Transverse colon (tissue), 4 donors: ENCODE measurements at regions not wholly inside any gene's neighbourhood (a gene's known extent, or its start where the extent isn't known, plus 50 kb on each side); places are given as distances from the start of the nearest gene placed in this dataset.

Experiments
- DNase-seq: peaks from one replicate; pipeline ENCODE4 v3.0.0-alpha.2; 2019
- H3K27ac ChIP-seq, 4 donors: fragments of 200-600 bp; sonication (generic); 2 replicates each; pipeline ENCODE4 v1.5.1; 2016 to 2018; ENCODE audit warnings: inconsistent platforms in 4 of 4
- H3K27me3 ChIP-seq: fragments of 200-600 bp; sonication (generic); 2 replicates; pipeline ENCODE4 v1.5.1; 2017; ENCODE audit warnings: inconsistent platforms
- H3K36me3 ChIP-seq, 4 donors: fragments of 200-600 bp; sonication (generic); 2 replicates each; pipeline ENCODE4 v1.5.1; 2017 to 2019; ENCODE audit warnings: inconsistent platforms in 4 of 4
- H3K4me1 ChIP-seq, 4 donors: fragments of 200-600 bp; sonication (generic); 2 replicates each; pipeline ENCODE4 v1.5.1; 2017 to 2020; ENCODE audit warnings: inconsistent platforms in 4 of 4
- H3K4me3 ChIP-seq, 4 donors: fragments of 200-600 bp; sonication (generic); 1 replicate in 1 of 4; 2 replicates in 3 of 4; pipeline versions ENCODE4 v1.5.1 to v1.6.1; 2017 to 2019; ENCODE audit warnings: inconsistent platforms in 4 of 4
- H3K9me3 ChIP-seq, 2 donors: fragments of 200-600 bp; sonication (generic); 2 replicates each; pipeline ENCODE4 v1.5.1; 2017 to 2019; ENCODE audit warnings: inconsistent platforms in 2 of 2
- EP300 ChIP-seq: sonication (generic); formaldehyde crosslinking; IDR thresholded peaks from one replicate; pipeline ENCODE4 v1.6.1; 2017; ENCODE audit warnings: antibody characterized with exemption, low read depth
- POLR2A ChIP-seq: fragments of 450-650 bp; IDR thresholded peaks from one replicate; pipeline ENCODE4 v1.6.1; 2016; ENCODE audit warnings: antibody characterized with exemption, mild to moderate bottlenecking, moderate library complexity
- POLR2AphosphoS5 ChIP-seq, 3 donors: sonication (generic); formaldehyde crosslinking; IDR thresholded peaks; one replicate each; pipeline ENCODE4 v1.6.1; 2016; ENCODE audit warnings: antibody characterized with exemption in 3 of 3
- WGBS, 2 donors: methylation state at CpG; one replicate each; pipeline ENCODE4 v1.1.5; 2018; ENCODE audit warnings: low coverage in 1 of 2; 5-methylcytosine and 5-hydroxymethylcytosine counted together
- in situ Hi-C, 4 donors: fragments of 200-750 bp; cut with MboI; loops; one replicate each; pipeline versions ENCODE4 v1.15.0 to v1.15.1; 2017; ENCODE audit warnings: low sequenced_read_pairs in 3 of 4, low pct_ligation_motif_present in 1 of 4, low pct_unique_long_range_greater_than_20kb in 1 of 4
- intact Hi-C: fragments of 100-400 bp; cut with DNase I; formaldehyde crosslinking; loops from one replicate; pipeline ENCODE4 v1.15.1; 2023; ENCODE audit warnings: low total_unique reads
- TF ChIP-seq, protein P1 (sequence below), 5 experiments: fragments of 200-600 bp in 3 of 5; fragments of 450-650 bp in 2 of 5; sonication (generic) in 3 of 5; IDR thresholded peaks; 1 replicate in 2 of 5; 2 replicates in 3 of 5; pipeline ENCODE4 v1.5.1; 2016 to 2017; ENCODE audit warnings: antibody characterized with exemption in 5 of 5, inconsistent platforms in 3 of 5, mild to moderate bottlenecking in 2 of 5, moderate library complexity in 1 of 5

DNA sequence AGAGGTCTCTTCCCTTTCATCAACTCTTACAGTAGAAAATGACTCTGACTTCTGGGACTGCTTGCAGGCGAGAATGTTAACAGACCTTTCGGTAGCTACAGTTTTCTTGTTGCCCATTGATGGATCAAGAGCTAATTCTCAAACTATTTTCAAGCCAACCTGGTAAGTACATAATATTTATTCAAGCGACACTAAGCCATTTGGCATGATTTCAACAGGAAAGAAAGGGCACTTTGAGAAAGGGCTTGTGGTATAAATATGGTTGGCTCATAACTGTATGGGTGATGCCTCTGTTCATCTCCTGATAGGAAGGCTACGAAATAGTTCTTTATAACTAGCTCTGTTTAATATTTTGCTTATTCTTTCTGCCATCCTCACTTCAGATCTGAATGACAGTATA is 196.2 kb upstream of the CNTN4 start:
- no peaks in the 10 kb centered on the region for H3K27me3 ChIP-seq
- H3K4me1 ChIP-seq, result peaks cover 0 to 10% (median 5%) of the 10 kb centered on the region in 4 donors
- H3K27ac ChIP-seq, result no peak overlapping the region
- H3K9me3 ChIP-seq, result no peaks in the 10 kb centered on the region
- H3K4me3 ChIP-seq, result no peak overlapping the region
- DNase-seq, result no peak
- TF ChIP-seq, protein P1, sequence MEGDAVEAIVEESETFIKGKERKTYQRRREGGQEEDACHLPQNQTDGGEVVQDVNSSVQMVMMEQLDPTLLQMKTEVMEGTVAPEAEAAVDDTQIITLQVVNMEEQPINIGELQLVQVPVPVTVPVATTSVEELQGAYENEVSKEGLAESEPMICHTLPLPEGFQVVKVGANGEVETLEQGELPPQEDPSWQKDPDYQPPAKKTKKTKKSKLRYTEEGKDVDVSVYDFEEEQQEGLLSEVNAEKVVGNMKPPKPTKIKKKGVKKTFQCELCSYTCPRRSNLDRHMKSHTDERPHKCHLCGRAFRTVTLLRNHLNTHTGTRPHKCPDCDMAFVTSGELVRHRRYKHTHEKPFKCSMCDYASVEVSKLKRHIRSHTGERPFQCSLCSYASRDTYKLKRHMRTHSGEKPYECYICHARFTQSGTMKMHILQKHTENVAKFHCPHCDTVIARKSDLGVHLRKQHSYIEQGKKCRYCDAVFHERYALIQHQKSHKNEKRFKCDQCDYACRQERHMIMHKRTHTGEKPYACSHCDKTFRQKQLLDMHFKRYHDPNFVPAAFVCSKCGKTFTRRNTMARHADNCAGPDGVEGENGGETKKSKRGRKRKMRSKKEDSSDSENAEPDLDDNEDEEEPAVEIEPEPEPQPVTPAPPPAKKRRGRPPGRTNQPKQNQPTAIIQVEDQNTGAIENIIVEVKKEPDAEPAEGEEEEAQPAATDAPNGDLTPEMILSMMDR (IDR thresholded peaks at IDR 0.05), result no peak
- TF ChIP-seq POLR2AphosphoS5 (IDR thresholded peaks at IDR 0.05), result no peak
- TF ChIP-seq EP300, result no peak
- TF ChIP-seq POLR2A, result no peak
- in situ Hi-C loops, result no loop called here
- no peaks in the 10 kb centered on the region for H3K36me3 ChIP-seq
- intact Hi-C loops, result no loop called here
- WGBS, 2 donors, result 55 to 67% methylated on average over 4 of the region's 4 CpGs

DNA sequence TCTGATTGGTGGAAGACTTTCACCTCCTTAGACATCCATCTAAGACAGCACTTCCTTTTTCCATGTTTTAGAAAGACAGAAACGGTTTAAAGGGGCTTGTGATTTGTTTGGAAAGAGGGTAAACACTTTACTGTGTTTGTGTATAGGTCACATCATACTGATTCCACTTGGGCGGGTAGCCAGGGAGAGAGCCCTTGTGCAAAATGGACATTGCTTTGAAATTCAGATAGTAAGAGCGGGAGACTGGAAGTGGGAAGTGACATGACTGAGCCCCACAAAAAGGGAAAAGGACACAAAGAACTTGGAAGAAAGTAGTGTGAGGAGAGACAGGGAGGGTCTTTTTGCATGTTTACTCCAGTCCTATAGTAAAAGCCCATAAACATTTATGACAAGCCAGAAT is 195.6 kb upstream of the CNTN4 start:
- Histone ChIP-seq H3K27ac (no peak overlapping the region), H3K27me3 (no peaks in the 10 kb centered on the region), H3K9me3 (no peaks in the 10 kb centered on the region), H3K4me1 (peaks cover 0 to 10% (median 5%) of the 10 kb centered on the region in 4 donors), H3K36me3 (no peaks in the 10 kb centered on the region), H3K4me3 (no peak overlapping the region)
- 49 to 58% methylated on average over 2 to 3 of the region's 3 CpGs for WGBS, 2 donors
- in situ Hi-C loops, result no loop called here
- intact Hi-C loops, result no loop called here
- no peak for DNase-seq
- no peak for TF ChIP-seq POLR2A
- no peak for TF ChIP-seq POLR2AphosphoS5 (IDR thresholded peaks at IDR 0.05)
- TF ChIP-seq, protein P1 (IDR thresholded peaks at IDR 0.05), result no peak
- TF ChIP-seq EP300, result no peak

DNA sequence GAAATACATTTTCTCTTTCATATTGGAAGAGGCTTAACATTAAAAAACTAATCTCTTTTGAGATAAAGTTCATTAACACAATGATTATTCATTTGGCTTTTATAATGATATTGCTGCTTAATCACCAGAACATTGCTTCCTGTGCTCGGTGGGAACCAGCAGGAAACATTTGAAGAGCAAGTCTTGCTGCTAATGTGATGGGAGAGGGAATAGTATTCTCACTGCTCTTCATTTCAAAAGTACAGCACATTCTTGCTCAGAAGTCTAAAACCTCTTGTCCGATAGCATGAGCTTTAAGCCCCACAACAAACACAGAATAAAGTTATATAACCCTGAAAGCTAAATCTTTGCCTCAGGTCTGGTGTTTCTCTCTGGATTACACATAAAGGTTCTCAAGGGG is 190.8 kb upstream of the CNTN4 start:
- no peak for DNase-seq
- H3K27ac ChIP-seq, result no peak overlapping the region
- H3K4me1 ChIP-seq, result peaks cover 0 to 10% (median 5%) of the 10 kb centered on the region in 4 donors
- TF ChIP-seq EP300 (no peak), POLR2AphosphoS5 (IDR thresholded peaks at IDR 0.05) (no peak), POLR2A (no peak)
- TF ChIP-seq, protein P1 (IDR thresholded peaks at IDR 0.05), result no peak
- 40 to 74% methylated on average over 1 to 2 of the region's 2 CpGs for WGBS, 2 donors
- no peak overlapping the region for H3K4me3 ChIP-seq
- no peaks in the 10 kb centered on the region for H3K27me3 ChIP-seq
- in situ Hi-C loops, result no loop called here
- no peaks in the 10 kb centered on the region for H3K36me3 ChIP-seq
- H3K9me3 ChIP-seq, result no peaks in the 10 kb centered on the region
- intact Hi-C loops, result no loop called here

DNA sequence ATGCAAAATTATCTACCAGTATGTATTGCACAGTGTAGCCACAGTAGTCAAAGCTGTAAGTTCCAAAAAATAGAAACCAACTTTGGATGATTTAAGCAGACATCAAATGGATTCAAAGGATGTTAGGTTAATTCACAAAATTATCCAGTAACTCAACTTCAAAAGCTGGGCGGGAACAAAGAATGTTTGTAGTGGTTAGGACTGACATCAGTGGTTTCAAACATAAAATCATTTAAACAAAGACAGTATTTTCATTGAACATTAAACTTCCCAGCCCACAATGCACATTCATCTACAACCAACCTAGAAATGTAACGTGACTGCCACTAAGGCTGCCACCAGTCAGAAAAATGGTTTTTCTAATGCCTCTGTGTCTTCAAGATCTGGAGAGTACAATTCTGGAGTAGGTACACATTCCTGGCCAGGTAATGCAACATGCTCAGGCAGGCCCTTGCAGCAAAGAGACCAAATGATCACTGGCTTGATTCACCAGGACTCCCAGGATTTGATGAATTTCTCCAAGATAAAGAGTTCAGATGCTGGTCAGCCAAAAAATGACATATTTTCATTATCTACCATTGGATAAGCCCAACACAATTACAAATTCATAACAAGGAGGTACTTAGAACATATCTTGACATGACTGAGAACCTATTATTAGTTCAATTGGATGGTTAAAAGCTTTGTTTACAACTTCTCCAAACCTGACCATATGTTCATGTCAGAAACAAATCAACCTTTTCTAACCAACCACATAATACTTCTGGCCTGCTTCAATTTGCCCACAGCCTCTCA is 189.8 kb upstream of the CNTN4 start:
- H3K27ac ChIP-seq, result no peak overlapping the region
- WGBS, 2 donors, result 25 to 42% methylated on average over 2 of the region's 2 CpGs

More for the DNA sequence above, 189.8 kb upstream of the CNTN4 start:
- no peak for DNase-seq
- TF ChIP-seq EP300 (no peak), POLR2AphosphoS5 (IDR thresholded peaks at IDR 0.05) (no peak), POLR2A (no peak)
- TF ChIP-seq, protein P1 (IDR thresholded peaks at IDR 0.05), result no peak
- H3K9me3 ChIP-seq, result no peaks in the 10 kb centered on the region
- intact Hi-C loops, result no loop called here
- in situ Hi-C loops, result no loop called here
- no peaks in the 10 kb centered on the region for H3K27me3 ChIP-seq
- H3K4me1 ChIP-seq, result peaks cover 0 to 3% (median 1%) of the 10 kb centered on the region in 4 donors
- no peak overlapping the region for H3K4me3 ChIP-seq
- no peaks in the 10 kb centered on the region for H3K36me3 ChIP-seq
